Colonic mucosa (tissue), 4 donors: ENCODE measurements at regions not wholly inside any gene's neighbourhood (a gene's known extent, or its start where the extent isn't known, plus 50 kb on each side); places are given as distances from the start of the nearest gene placed in this dataset.
"Not testable (repeated sequence)": the region's sequence is repeated elsewhere in the genome, so short reads cannot be mapped to it uniquely, and the experiment has no call there.

Experiments used
- DNase-seq: peaks from one replicate; pipeline ENCODE4 v3.0.0-alpha.2; 2020
- H3K27ac ChIP-seq: fragments of 200-600 bp; one replicate; pipeline ENCODE4 v1.8.0; 2021
- H3K27me3 ChIP-seq: fragments of 200-600 bp; one replicate; pipeline ENCODE4 v1.8.0; 2021
- H3K36me3 ChIP-seq: fragments of 200-600 bp; one replicate; pipeline ENCODE4 v1.8.0; 2021
- H3K4me1 ChIP-seq: fragments of 200-600 bp; one replicate; pipeline ENCODE4 v1.8.0; 2021; ENCODE audit warnings: mild to moderate bottlenecking
- H3K4me3 ChIP-seq: fragments of 200-600 bp; one replicate; pipeline ENCODE4 v1.8.0; 2021
- H3K9ac ChIP-seq, 2 donors: one replicate each; pipeline ENCODE4 v1.7.0; 2013; ENCODE audit warnings: control low read depth in 2 of 2, low read depth in 2 of 2, low read length in 2 of 2
- H3K9me3 ChIP-seq: fragments of 200-600 bp; one replicate; pipeline ENCODE4 v1.8.0; 2021
- CTCF ChIP-seq: fragments of 200-600 bp; IDR thresholded peaks from one replicate; pipeline ENCODE4 v1.8.0; 2022; ENCODE audit warnings: antibody characterized with exemption, mild to moderate bottlenecking
- intact Hi-C: fragments of 100-400 bp; cut with DNase I; formaldehyde crosslinking; loops from one replicate; pipeline ENCODE4 v1.14.1; 2022
- donor health status: healthy.
- donor health status: DM: no; HTN: no; CAD: no.
- donor health status: DM: no; HTN: no; CAD: no.

DNA sequence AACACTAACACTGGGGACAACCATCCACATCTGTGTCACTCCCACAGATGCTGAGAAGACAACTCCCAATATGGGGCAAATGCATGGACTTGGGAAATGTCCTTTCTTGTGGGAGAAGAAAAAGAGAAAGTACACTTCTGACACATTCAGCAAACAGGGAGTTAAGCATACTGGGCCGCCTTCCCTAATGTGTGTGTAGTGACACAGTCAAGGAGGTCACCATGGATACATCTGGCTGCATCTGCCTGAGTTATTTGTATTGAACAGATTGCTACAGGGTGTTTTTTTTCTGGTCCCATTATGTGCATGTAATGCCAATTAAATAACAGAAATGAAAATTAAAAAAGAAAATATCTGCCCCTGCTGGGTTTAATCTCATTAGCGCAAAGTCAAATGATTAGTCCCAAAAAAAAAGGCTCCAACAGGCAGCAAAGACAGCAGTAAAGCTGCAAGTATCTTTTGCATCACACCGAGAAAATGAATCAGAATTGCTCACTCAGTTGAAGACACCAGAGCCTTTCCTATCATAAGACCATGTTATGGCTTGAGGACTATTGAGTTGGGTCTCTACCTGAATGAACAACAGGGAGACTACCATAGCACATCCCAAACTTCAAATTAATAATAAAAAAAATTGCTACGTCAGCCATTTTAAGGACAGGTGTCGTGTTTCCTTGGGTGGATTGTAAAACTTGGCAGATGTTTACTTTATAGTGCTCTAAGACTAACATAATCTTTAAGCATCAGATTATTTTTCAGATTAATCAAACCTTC lies 395.9 kb downstream of the DTWD2 start:
- Histone ChIP-seq H3K9me3 (no peaks in the 10 kb centered on the region), H3K4me3 (no peak overlapping the region), H3K27me3 (no peaks in the 10 kb centered on the region), H3K27ac (no peak overlapping the region), H3K9ac (no peak overlapping the region), H3K36me3 (no peaks in the 10 kb centered on the region), H3K4me1 (no peaks in the 10 kb centered on the region)
- no peak for TF ChIP-seq CTCF
- no peak for DNase-seq
- intact Hi-C loops, result no loop called here

GRCh38 chr5:118590806-118591205 lies 397.5 kb downstream of the DTWD2 start:
- TF ChIP-seq CTCF, result no peak
- no peak for DNase-seq
- Histone ChIP-seq H3K27me3 (no peaks in the 10 kb centered on the region), H3K9me3 (no peaks in the 10 kb centered on the region), H3K36me3 (no peaks in the 10 kb centered on the region), H3K4me3 (no peak overlapping the region), H3K9ac (no peak overlapping the region), H3K27ac (no peak overlapping the region), H3K4me1 (no peaks in the 10 kb centered on the region)
- intact Hi-C loops, result no loop called here

GRCh38 chr5:118580949-118581348 lies 407.4 kb downstream of the DTWD2 start:
- no peaks in the 10 kb centered on the region for H3K9me3 ChIP-seq
- H3K27ac ChIP-seq, result no peak overlapping the region
- no peak overlapping the region for H3K4me3 ChIP-seq
- no peak for TF ChIP-seq CTCF
- H3K4me1 ChIP-seq, result no peaks in the 10 kb centered on the region
- no peaks in the 10 kb centered on the region for H3K27me3 ChIP-seq
- no peaks in the 10 kb centered on the region for H3K36me3 ChIP-seq
- no peak for DNase-seq
- H3K9ac ChIP-seq, result no peak overlapping the region
- intact Hi-C loops, result no loop called here

- no peak overlapping the region for H3K27ac ChIP-seq
- H3K27me3 ChIP-seq, result no peaks in the 10 kb centered on the region
- TF ChIP-seq CTCF, result no peak
- intact Hi-C loops, result no loop called here
- no peak for DNase-seq
- no peaks in the 10 kb centered on the region for H3K4me1 ChIP-seq
- H3K36me3 ChIP-seq, result no peaks in the 10 kb centered on the region
- H3K4me3 ChIP-seq, result no peak overlapping the region
- H3K9ac ChIP-seq, result no peak overlapping the region
- H3K9me3 ChIP-seq, result no peaks in the 10 kb centered on the region
Measured at GRCh38 chr5:118578093-118578492, 410.3 kb downstream of the DTWD2 start.

DNA sequence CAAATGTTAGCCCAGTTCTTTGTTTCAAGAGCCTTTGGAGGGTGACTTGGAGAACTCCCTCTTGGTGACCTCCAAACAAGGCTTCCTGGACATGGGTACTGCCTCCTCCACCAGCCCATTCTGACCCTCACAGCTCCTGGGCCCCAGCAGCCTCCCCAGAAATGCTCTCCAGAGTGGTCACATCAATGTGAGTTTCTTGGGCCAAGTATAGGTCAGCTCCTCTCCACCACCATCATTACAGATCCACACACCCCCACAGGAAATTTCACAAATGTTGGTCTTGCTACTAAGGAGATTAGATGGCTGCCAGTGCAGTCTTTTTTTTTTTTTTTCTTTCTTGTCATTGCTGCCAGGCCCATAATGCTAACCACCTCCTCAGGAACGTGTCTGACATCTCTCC lies 410.7 kb downstream of the DTWD2 start:
- intact Hi-C loops, result no loop called here
- Histone ChIP-seq H3K9me3 (no peaks in the 10 kb centered on the region), H3K36me3 (no peaks in the 10 kb centered on the region), H3K4me3 (no peak overlapping the region), H3K9ac (no peak overlapping the region), H3K27ac (no peak overlapping the region), H3K4me1 (no peaks in the 10 kb centered on the region), H3K27me3 (no peaks in the 10 kb centered on the region)
- no peak for TF ChIP-seq CTCF
- DNase-seq, result no peak

DNA sequence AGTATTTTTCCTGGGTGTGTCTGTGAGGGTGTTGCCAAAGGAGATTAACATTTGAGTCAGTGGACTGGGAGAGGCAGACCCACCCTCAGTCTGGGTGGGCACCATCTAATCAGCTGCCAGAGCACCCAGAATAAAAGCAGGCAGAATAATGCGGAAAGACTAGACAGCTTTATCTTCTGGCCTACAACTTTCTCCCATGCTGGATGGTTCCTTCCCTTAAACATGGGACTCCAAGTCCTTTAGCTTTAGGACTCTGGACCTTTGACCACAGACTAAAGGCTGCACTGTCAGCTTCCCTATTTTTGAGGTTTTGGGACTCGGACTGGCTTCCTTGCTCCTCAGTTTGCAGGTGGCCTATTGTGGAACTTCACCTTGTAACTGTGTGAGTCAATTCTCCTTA lies 418.1 kb downstream of the DTWD2 start:
- H3K4me3 ChIP-seq, H3K27ac ChIP-seq, H3K36me3 ChIP-seq, H3K9me3 ChIP-seq, intact Hi-C loops, H3K4me1 ChIP-seq, H3K9ac ChIP-seq, DNase-seq, H3K27me3 ChIP-seq: not testable (repeated sequence)

DNA sequence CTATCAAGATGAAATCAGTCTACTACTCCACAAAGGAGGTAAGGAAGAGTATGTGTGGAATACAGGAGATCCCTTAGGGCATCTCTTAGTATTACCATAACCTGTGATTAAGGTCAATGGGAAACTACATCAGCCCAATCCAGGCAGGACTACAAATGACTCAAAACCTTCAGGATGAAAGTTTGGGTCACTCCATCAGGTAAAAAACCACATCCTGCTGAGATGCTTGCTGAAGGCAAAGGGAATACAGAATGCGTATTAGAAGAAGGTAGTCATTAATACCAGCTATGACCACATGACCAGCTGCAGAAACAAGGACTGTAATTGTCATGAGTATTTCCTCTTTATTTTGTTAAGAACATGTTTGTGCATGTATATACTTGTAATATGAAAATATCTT lies 418.8 kb downstream of the DTWD2 start:
- H3K9ac ChIP-seq, intact Hi-C loops: not testable (repeated sequence)

More for the DNA sequence above, 418.8 kb downstream of the DTWD2 start:
- H3K4me1 ChIP-seq, H3K27me3 ChIP-seq, H3K9me3 ChIP-seq, H3K36me3 ChIP-seq, DNase-seq, H3K4me3 ChIP-seq, H3K27ac ChIP-seq: not testable (repeated sequence)
